OCI-LY7 (cell line): ENCODE measurements at regions not wholly inside any gene's neighbourhood (a gene's known extent, or its start where the extent isn't known, plus 50 kb on each side); places are given as distances from the start of the nearest gene placed in this dataset.

Experiments
- EZH2phosphoT487 ChIP-seq: fragments of 200-600 bp; sonication (generic); IDR thresholded peaks from 2 replicates; pipeline ENCODE4 v1.6.1; 2018; ENCODE audit warnings: low read depth, borderline replicate concordance, mild to moderate bottlenecking, mixed run types, antibody characterized with exemption, low read length, moderate library complexity, mixed read lengths
- TF ChIP-seq, protein P1 (sequence below): fragments of 200-600 bp; sonication (generic); conservative IDR thresholded peaks from 2 replicates; pipeline ENCODE4 v1.5.1; 2014; ENCODE audit warnings: mild to moderate bottlenecking, antibody characterized with exemption, low read length, moderate library complexity, mixed read lengths

GRCh38 chrX:144259054-144259453 lies 375.2 kb downstream of the UBE2NL start:
- TF ChIP-seq, protein P1, sequence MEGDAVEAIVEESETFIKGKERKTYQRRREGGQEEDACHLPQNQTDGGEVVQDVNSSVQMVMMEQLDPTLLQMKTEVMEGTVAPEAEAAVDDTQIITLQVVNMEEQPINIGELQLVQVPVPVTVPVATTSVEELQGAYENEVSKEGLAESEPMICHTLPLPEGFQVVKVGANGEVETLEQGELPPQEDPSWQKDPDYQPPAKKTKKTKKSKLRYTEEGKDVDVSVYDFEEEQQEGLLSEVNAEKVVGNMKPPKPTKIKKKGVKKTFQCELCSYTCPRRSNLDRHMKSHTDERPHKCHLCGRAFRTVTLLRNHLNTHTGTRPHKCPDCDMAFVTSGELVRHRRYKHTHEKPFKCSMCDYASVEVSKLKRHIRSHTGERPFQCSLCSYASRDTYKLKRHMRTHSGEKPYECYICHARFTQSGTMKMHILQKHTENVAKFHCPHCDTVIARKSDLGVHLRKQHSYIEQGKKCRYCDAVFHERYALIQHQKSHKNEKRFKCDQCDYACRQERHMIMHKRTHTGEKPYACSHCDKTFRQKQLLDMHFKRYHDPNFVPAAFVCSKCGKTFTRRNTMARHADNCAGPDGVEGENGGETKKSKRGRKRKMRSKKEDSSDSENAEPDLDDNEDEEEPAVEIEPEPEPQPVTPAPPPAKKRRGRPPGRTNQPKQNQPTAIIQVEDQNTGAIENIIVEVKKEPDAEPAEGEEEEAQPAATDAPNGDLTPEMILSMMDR, result no peak
- no peak for TF ChIP-seq EZH2phosphoT487
